Stimulated activated CD8-positive, alpha-beta memory T cell treated with anti-CD3 and anti-CD28 coated beads, Interleukin-7, amount 100 ng/mL, for 4 hours (primary cell): ENCODE measurements at regions not wholly inside any gene's neighbourhood (a gene's known extent, or its start where the extent isn't known, plus 50 kb on each side); places are given as distances from the start of the nearest gene placed in this dataset.

ENCODE experiments used
- DNase-seq, 2 donors: peaks; one replicate each; pipeline ENCODE4 v3.0.0-alpha.2; 2020; ENCODE audit warnings: low read depth in 2 of 2

DNA sequence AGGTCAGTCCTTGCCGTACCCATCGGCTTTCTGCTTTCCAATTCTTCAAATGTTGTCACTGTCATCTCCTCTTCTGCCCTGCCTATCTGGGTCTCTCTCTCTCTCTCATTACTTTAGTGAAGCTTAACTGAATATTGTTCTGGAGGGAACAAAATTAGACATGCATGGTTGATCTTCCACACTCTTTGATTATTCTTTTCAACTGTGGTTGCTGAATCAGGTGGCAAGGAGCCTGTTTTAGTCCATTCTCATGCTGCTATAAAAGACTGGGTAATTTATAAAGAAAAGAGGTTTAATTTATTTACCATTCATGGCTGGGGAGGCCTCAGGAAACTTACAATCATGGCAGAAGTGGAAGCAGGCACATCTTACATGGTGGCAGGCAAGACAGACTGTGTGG, 157.9 kb downstream of the ARL4C start:
- no peak for DNase-seq

DNA sequence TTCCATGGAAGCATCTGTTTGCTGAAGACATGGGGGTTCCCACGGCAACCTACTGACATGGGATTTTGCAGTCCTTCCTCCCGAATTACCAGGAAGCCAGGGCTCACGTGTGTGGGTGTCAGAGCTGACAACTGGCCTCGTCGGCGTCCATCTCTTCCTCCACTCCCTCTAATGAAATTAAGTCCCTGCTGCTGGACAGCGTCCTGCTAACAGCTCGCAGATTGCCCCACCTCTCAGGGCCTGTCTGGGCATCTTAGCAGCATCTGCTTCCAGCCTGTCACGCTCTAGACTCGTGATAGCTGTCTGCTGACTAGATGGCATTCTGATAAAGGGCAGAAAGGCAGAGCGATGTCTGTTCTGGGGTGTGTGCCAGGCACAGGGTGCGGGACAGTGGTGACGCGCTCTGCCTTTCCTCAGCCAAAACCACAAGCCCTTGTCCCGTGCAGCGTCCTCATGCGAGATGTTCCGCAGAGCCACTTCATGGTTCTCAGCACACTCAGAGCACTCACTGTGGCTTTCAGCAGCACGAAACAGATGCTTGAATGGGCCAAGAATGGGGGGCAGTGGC, 161.1 kb downstream of the ARL4C start:
- DNase-seq: peak; percentile 19 to 41

DNA sequence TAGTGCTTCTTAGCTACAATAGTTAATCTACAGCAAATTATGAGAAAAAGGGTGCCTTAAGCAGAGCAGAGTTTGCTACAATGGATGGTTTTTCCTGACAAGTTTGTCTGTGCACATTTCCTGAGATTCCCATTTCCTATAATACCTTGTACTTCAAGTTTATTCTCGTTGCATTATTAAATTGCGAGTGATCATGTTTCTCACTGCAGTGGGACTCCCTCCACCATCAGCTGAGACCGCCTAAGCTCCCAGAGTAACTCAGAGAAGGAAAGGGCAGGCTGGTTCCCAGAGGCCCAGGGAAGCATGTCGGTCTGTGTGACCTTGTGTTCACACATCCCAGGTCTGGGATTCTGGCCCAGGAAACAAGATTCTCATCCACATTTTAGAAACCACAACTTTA, 162.1 kb downstream of the ARL4C start:
- no peak for DNase-seq

DNA sequence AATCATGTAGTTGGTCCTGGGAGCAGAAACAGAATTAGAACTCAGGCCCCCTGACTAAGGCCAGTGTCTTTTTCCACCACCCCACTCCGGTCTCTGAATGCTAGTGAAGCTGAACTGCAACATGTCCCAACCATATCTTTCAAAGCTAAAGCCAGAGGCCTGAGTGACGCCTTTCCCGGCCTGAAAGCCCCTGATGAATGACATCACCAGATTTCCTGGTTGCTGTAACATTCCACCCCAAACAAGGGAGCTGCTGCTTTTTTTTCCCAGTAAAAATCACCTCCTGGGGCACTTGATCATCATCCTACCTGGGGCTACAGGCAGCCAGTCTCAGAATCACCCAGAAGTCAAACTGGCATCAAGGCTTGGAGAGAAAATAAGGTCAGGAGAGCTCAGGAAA, 162.7 kb downstream of the ARL4C start:
- no peak for DNase-seq

DNA sequence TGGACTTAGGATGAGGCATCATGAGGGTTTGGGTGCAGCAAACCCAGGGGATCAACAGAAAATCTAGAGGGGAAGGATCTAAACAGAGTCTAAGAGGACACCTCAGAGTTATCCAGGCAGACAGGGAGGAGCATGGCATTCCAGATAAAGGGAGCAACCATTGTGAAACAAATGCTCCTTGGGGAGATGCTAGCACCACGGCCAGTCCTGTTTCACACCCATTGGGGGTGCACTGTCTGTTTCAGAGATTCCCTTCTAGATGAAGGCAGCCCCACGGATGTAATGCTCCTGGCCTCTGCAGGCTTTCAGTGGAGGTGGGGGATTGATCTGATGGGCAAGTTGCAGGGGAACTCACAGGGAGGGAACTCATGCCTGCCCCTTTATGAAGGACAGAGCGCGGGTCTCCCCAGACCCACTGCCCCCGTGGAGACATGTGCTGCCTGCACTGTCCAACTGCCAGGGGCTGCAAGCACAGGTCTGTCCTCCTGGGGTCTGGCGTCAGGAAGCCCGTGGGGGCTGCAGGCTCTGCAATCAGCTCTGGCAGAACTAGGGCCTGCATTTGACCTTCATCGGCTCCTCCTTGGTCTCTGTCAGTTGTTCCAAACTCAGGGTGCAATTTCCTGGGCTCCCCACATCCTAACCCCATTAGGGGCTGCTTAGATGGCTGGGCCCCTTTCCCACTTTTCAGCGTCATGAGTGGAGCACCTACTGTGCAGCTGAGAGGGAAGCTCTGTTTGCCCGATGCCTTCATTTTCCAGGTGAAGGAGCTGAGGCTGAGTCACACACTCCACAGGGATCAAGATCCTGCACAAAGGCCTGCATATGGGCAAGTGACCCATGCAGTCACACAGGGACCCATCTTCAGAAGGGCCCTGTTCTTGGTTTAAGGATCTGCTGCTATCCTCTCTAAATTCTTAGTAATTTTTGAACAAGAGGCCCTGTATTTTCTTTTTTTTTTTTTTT, 163.4 kb downstream of the ARL4C start:
- DNase-seq: no peak

DNA sequence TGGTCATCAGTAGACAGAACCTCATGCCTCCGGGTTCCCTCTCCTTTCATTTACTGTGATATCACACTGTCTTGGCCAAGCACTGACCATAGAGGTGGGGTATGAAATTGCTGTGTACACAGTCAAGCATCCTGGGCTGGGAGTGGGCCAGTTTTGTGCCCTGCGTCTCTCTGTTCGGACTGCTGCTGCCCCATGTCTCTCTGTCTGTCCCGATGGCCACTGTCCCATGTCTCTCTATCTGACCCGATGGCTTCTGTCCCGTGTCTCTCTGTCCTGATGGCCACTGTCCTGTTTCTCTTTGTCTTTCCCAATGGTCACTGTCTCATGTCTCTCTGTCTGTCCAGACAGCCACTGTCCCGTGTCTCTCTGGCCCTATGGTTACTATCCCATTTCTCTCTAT, 164.9 kb downstream of the ARL4C start:
- DNase-seq: no peak

DNA sequence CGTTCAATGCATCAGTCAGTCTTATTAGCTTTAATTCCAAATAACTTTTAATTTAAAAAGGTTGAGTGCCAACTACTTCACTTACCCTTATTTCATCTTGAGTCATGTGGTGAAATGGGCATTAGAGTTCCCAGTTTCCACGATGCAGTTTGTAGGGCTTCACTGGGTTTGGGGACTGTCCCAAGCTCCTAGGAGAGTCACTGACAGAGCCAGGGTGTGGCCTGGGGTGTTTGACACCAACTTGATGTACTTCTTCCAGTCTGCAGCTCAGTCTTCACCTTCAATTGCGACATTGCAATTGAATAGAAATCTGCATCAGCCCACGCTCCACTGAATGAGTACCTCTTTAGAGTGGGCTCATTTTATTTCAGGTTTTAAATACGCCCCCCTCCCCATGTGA, 165.3 kb downstream of the ARL4C start:
- no peak for DNase-seq

DNA sequence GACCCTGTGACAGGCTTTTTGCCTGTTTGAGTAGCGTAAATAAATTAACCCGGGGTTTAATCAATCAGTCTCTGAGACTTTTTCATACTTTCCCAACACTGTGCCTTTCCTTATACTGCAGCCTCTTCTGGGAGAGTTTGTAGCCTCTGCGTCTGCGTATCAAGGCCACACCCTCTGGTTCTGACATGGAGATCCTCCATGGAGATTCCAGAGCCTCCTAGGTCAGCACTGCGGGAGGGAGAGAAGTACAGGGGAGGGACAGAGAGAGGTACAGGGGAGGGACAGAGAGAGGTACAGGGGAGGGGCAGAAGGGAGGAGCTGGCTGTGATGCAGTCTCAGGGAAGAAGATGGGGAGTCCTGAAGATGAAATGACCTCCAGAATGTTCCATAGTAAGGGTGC, 166.0 kb downstream of the ARL4C start:
- DNase-seq: no peak

DNA sequence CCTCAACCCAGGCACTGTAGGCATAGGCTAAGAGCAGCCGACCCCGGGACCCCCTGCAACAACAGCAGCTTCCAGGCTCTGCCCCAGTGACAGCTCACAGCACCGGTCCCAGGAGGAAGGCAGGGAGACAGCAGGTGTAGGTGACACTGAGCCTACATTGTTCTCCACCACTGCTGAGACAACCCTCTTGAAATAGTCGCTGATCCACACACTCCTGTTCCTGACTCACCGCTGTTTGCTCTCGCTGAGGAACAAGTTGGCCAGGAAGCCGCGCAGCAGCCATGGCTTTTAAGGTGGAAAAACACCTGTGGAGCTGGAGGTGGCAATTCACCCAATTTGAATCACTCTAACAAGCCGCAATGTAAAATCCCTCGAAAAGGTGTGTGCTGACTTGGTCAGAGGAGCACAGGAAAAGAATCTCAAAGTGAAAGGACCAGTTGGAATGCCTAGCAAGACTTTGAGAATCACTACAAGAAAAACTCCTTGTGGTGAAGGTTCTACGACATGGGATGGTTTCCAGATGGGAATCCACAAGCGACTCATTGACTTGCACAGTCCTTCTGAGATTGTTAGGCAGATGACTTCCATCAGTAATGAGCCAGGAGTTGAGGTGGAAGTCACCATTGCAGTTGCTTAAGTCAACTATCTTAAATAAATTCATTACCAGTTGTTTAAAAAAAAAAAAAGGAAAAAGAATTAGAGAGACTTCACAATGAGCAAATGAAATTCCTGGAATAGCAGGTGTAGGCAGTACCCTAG, 167.5 kb downstream of the ARL4C start:
- no peak for DNase-seq

DNA sequence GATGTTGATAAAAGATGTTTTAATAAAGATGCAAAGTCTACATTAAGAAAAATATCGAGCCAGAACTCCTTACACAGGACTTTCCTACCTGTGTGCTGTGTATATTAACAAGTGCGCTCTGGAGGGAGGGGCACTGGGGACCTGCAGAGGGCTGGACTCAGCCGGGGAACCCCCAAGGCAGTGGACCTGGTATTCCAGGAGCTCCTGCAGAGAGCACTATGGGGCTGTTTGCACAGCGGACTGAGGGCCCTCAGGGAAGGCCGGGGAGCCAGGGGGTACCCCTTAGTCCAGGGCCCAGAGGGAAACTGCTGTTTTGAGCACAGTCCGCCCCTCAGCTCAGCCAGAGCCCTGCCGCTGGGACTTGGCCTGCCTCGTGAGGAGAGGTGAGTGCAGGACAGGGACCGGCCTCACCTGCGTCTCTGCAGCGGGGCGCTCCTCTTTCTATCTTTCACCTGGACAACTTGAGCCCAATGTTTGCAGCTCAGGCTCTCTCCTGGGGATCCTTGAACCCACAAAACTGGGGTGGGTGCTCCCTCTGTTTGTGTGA, 168.4 kb downstream of the ARL4C start:
- no peak for DNase-seq

DNA sequence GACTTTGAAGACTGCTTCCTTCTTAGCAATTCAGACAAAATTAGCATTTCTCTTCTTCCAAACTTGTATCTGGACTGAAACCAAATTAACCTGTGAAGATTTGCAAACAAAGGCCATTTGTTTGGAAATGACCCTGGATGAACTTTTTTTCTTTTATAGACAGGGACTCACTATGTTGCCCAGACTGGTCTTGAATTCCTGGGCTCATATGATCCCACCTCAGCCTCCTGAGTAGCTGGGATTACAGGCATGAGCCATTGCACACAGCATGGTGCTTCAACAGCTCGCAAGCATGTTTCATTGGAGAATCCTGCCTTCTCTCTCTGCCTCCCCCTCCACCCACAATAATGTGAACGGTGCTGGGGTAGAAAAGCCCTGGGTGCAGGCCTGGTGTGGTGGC, 170.2 kb downstream of the ARL4C start:
- no peak for DNase-seq

DNA sequence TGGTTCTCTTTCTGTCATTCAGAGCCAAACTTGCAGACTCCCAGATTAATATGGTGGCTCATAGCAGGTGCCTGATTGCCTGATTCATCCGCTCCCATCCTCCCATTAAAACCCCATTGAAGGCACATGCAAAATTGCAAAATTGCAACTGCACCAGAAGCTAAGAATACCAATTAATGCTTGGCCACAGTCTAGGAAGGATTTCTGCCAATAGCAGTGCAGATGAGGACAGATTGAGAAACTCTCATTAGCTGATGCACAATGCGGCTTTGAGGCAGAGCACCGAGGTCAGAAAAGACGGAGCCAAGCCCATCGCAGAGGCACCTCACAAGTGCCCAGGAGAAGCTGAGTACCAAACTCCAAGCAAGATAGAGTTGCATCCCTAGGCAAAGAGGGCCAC, 172.8 kb downstream of the ARL4C start:
- DNase-seq: no peak

DNA sequence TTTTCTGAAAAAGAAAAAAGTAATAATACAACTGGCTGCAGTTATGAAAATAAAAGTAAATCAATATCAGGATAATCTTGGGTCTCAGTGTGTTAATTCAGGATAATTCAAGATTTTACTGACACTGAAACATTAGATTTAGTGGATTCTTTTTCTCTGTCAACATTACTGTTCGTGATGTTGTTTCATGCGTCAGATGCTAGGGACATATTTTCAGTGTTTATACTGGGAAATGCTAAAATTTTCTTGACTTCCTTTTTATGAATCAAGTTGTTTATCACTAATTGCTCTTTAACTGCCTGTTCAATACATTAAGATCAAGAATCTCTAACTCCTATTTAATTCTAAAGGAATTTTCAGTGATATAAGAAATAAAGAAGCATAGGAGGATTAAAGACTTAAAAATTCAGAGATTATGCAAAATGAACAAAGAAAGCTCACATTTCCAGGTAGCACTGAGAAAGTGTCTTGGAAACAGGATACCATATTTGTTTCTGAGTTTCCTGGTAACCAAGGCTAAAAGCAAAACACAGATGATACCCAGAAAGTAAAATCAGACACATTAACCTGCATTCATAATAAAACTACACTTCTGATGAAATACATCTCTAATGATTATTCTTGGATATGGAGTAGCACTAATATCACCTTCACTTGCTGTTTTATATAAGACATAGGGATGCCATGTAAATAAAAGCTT, 174.0 kb downstream of the ARL4C start:
- DNase-seq: no peak

DNA sequence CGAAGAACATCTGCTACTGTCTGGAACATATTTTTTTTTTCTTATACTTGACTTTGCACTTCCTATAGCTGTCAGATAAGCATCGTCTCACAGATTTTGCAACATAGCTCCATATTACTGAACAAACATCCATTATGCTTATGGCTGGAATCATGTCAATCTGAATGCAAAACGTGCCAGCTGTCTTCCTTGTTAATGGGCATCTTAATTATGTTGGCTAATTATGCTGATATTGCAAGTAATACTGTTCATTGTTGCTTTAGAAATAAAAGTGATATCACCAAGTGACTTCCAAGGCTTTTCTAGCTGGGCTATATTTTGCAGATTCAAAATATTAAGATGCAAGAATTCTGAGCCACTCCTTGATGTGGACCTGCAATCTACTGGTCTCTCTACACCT, 176.8 kb downstream of the ARL4C start:
- no peak for DNase-seq

DNA sequence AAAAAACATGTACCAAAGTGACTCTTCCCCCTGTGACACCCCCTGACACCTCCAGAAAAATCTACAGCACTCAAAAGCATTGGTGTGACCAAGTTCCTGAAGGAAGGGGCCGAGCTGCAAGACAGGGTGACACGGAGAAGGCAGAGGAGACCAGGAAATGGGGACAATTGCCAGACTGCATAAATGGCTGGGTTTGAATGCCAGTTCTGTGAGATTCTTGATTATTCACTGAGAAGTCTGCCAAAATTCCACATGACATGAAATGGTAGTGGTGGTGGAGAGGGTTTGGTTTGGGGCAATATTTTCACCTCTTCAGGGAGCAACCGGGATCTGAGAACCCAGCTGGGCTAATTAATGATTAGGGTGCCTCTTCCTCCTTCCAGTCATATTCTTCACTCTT, 178.5 kb downstream of the ARL4C start:
- no peak for DNase-seq

DNA sequence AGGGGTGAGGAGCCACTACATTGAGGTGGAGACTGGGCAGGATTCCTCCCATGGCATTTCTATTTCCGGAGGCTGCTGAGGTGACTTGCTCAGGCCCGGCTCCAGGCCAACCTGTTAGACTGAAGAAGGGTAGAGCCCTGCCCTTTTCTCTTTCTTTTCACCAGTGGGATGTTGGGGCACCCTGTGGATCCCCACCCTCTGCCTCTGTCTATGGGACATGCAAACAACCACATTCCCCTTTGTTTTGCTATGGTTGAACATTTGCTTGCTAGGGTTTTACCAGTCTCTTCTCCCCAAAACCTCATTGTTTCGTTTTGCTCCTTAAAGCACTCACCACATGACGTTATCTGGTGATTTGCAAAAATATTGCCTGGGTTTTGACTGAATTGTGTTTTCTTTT, 183.3 kb downstream of the ARL4C start:
- DNase-seq: no peak

DNA sequence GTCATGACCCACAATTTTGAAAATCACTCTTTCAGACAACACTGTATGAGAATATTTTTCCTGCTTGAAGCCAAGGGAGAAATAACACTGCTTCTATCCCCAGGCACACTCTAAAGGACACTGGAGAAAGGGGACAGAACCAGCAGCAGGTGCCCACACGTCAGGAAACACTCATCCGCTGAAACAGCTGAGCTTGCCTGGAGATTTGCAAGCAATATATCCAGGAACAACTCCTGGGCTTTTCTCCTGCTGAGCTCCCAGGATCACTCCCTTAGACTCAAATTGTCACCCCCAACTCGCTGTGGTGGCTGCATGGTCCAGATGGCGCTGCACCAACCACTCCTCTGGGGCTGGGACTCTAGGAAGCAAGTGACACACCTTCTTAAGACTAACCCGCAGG, 186.7 kb downstream of the ARL4C start:
- DNase-seq: no peak

DNA sequence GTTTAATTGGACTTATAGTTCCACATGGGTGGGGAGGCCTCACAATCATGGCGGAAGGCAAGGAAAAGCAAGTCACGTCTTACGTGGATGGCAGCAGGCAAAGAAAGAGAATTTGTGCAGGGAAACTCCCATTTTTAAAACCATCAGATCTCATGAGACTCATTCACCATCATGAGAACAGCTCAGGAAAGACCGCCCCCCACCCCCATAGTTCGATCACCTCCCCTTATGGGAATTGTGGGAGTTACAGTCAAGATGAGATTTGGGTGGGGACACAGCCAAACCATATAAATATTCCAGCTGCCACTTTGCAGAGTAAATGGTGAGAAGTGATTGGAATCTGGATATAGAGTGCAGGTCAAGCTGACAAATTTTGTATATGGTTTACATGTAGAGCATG, 187.4 kb downstream of the ARL4C start:
- DNase-seq: no peak

DNA sequence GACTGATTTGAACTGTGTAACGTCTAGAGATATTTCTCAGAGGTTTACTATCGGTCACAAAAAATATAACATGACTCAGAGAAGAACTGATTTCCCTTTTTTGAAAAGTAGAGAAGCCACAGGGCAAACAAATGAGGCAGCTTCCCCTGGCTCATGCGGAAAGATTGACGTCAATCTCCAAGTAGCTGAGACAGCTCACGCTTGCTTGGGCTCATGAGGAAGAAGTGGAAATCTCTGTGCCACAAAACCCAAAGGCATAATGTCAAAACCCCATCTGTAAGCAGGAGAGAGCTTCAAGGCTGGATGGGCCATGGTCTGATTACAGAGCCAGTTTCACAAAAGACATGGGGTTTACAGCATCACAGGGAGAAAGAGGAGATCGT, 188.1 kb downstream of the ARL4C start:
- peak; percentile 59 to 68 for DNase-seq

DNA sequence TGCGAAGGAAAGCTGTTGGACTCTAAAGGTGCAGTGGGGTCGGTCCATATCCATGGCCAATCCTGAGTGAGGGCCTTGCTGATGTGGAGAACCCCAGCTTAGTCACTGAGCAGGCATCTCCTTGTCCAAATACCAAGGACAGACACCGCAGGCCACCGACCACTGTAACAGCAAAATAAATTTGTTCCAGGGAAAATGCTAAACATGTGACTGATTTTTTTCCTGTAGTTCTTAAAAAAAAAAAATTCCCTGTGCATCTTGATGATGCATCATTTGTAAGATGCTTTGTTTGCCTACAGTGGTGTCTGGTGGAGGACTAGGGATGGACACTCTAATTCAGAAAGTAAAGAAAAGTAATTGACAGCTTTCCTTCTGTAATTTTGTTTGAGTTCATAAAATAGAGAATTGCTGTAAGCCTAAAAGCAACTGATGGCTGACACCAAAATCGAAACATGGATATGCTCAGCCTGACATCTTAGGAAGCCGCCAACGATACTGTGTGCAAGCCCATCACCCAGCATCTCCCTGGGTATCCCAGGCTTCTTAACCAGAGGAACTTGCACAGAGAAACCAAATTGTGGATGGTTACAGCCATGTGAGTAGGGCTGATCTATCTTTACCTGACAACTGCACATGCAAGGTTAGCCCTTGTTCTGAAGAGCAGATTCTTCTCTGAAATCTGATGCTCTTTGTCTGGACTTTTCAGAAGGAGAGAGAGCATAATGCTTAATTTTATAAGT, 188.6 kb downstream of the ARL4C start:
- DNase-seq: no peak

DNA sequence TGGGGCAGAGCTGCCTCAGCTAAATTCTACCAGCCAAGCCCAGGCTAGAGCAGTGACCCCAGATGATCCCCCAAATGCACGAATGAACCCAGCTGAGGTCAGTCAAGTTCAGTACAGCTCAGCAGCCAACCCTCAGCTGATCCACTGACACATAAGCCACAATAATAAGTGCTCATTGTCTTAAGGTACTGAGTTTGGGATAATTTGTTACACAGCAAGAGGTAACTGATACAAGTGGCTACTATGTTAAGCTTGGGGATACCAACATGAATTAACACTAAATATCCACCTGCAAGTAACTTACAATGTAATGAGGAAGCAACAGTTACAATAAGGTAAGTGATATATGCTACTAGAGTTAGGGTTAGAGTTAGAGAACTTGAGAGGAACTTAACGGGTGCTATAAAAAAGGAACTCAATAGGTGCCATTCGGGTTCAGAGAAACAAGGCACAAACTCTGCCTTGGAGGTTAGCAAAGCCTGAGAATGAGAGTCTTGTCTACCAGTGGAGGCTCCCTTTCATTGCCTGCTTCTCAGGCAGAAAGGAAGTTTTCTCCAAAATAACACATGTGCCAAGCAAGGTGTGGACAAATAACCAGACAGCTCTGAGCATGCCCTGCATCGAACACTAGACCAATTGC, 189.4 kb downstream of the ARL4C start:
- no peak for DNase-seq
